Suprapubic skin (tissue), 3 donors: ENCODE measurements at regions not wholly inside any gene's neighbourhood (a gene's known extent, or its start where the extent isn't known, plus 50 kb on each side); places are given as distances from the start of the nearest gene placed in this dataset.

Source experiments
- POLR2A ChIP-seq, 2 donors: fragments of 450-650 bp; IDR thresholded peaks; one replicate each; pipeline ENCODE4 v1.6.1; 2017; ENCODE audit warnings: antibody characterized with exemption in 2 of 2, mild to moderate bottlenecking in 2 of 2, moderate library complexity in 2 of 2
- TF ChIP-seq, protein P1 (sequence below), 2 donors: fragments of 200-600 bp in 1 of 2; fragments of 450-650 bp in 1 of 2; sonication (generic) in 1 of 2; IDR thresholded peaks; one replicate each; pipeline ENCODE4 v1.5.1; 2016 to 2019; ENCODE audit warnings: antibody characterized with exemption in 2 of 2, mild to moderate bottlenecking in 1 of 2, moderate library complexity in 1 of 2

DNA sequence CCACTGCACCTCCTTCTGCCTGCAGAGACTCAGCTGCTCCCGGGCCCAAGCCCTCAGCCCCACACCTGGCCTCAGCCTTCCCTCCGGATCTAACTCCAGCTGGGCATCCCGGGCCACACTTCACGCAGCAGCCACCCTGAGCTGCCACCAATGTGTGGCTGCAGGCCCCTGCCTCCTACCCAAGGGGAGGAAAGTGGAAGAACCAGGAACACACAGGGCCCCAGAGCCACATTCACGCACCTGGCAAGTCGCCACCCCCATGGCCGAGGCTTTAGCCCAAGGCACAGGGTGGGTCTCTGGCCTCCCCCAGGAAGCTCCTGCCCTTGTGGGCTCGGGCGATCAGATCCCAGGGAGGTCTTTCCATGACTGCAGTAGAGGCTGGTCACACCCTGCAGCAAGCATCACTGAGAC is 345.6 kb downstream of the CTTN start:
- TF ChIP-seq, protein P1, sequence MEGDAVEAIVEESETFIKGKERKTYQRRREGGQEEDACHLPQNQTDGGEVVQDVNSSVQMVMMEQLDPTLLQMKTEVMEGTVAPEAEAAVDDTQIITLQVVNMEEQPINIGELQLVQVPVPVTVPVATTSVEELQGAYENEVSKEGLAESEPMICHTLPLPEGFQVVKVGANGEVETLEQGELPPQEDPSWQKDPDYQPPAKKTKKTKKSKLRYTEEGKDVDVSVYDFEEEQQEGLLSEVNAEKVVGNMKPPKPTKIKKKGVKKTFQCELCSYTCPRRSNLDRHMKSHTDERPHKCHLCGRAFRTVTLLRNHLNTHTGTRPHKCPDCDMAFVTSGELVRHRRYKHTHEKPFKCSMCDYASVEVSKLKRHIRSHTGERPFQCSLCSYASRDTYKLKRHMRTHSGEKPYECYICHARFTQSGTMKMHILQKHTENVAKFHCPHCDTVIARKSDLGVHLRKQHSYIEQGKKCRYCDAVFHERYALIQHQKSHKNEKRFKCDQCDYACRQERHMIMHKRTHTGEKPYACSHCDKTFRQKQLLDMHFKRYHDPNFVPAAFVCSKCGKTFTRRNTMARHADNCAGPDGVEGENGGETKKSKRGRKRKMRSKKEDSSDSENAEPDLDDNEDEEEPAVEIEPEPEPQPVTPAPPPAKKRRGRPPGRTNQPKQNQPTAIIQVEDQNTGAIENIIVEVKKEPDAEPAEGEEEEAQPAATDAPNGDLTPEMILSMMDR (IDR thresholded peaks at IDR 0.05): no peak
- no peak for TF ChIP-seq POLR2A (IDR thresholded peaks at IDR 0.05)
